Activated CD4-positive, alpha-beta T cell treated with anti-CD3 and anti-CD28 coated beads, Interleukin-10, Interleukin-2, amounts not matched to agents 100 ng/mL and 50 ng/mL, durations not matched to agents 16 hours and 8 hours (primary cell): ENCODE measurements at regions not wholly inside any gene's neighbourhood (a gene's known extent, or its start where the extent isn't known, plus 50 kb on each side); places are given as distances from the start of the nearest gene placed in this dataset.

Experiments used
- DNase-seq: peaks from one replicate; pipeline ENCODE4 v3.0.0-alpha.2; 2020

GRCh38 chr4:122027203-122027602 is 75.3 kb upstream of the TRPC3 start:
- DNase-seq, result no peak

GRCh38 chr4:122017296-122017695 is 65.4 kb upstream of the TRPC3 start:
- no peak for DNase-seq

GRCh38 chr4:122015203-122015602 is 63.3 kb upstream of the TRPC3 start:
- no peak for DNase-seq

- DNase-seq, result no peak
Measured at GRCh38 chr4:122012735-122013134, 60.9 kb upstream of the TRPC3 start.

GRCh38 chr4:122010610-122011009 is 58.8 kb upstream of the TRPC3 start:
- DNase-seq, result no peak

- no peak for DNase-seq
Measured at GRCh38 chr4:122009524-122009923, 57.7 kb upstream of the TRPC3 start.

- DNase-seq, result no peak
Measured at GRCh38 chr4:122007016-122007415, 55.2 kb upstream of the TRPC3 start.

GRCh38 chr4:122005064-122005755 is 53.4 kb upstream of the TRPC3 start:
- no peak for DNase-seq

GRCh38 chr4:122003335-122003734 is 51.5 kb upstream of the TRPC3 start:
- peak; percentile 26 for DNase-seq
